ENCODE measurements at regions not wholly inside any gene's neighbourhood (a gene's known extent, or its start where the extent isn't known, plus 50 kb on each side); places are given as distances from the start of the nearest gene placed in this dataset.
"Not testable (repeated sequence)": the region's sequence is repeated elsewhere in the genome, so short reads cannot be mapped to it uniquely, and the experiment has no call there.

- not testable (repeated sequence) for H3K4me3 Mint-ChIP-seq; H3K27me3 Mint-ChIP-seq; H3K27ac Mint-ChIP-seq; H3K9me3 Mint-ChIP-seq; H3K4me1 Mint-ChIP-seq (ENCODE audit: low read depth); H3K36me3 Mint-ChIP-seq (ENCODE audit: low read depth)
These were observed 225.6 kb downstream of the BCL2L11 start for GRCh38 chr2:111346018-111346930.

- not testable (repeated sequence) for H3K36me3 Mint-ChIP-seq (ENCODE audit: low read depth); H3K27ac Mint-ChIP-seq; H3K4me3 Mint-ChIP-seq; H3K27me3 Mint-ChIP-seq; H3K4me1 Mint-ChIP-seq (ENCODE audit: low read depth); H3K9me3 Mint-ChIP-seq
These were observed 227.0 kb downstream of the BCL2L11 start for GRCh38 chr2:111347695-111348094.

- not testable (repeated sequence) for H3K27me3 Mint-ChIP-seq; H3K4me3 Mint-ChIP-seq; H3K27ac Mint-ChIP-seq; H3K4me1 Mint-ChIP-seq (ENCODE audit: low read depth); H3K9me3 Mint-ChIP-seq; H3K36me3 Mint-ChIP-seq (ENCODE audit: low read depth)
These were observed 227.6 kb downstream of the BCL2L11 start for GRCh38 chr2:111348316-111348715.

GRCh38 chr2:111355022-111355817 lies 234.5 kb downstream of the BCL2L11 start:
- not testable (repeated sequence) for H3K36me3 Mint-ChIP-seq (ENCODE audit: low read depth); H3K27ac Mint-ChIP-seq; H3K4me1 Mint-ChIP-seq (ENCODE audit: low read depth); H3K4me3 Mint-ChIP-seq; H3K9me3 Mint-ChIP-seq; H3K27me3 Mint-ChIP-seq

GRCh38 chr2:111355823-111356511 lies 235.3 kb downstream of the BCL2L11 start:
- not testable (repeated sequence) for H3K4me1 Mint-ChIP-seq (ENCODE audit: low read depth); H3K36me3 Mint-ChIP-seq (ENCODE audit: low read depth); H3K4me3 Mint-ChIP-seq; H3K9me3 Mint-ChIP-seq; H3K27ac Mint-ChIP-seq; H3K27me3 Mint-ChIP-seq

- not testable (repeated sequence) for H3K27me3 Mint-ChIP-seq; H3K4me3 Mint-ChIP-seq; H3K9me3 Mint-ChIP-seq; H3K4me1 Mint-ChIP-seq (ENCODE audit: low read depth); H3K36me3 Mint-ChIP-seq (ENCODE audit: low read depth); H3K27ac Mint-ChIP-seq
These were observed 235.9 kb downstream of the BCL2L11 start for GRCh38 chr2:111356512-111357031.

GRCh38 chr2:111365986-111366640 lies 245.4 kb downstream of the BCL2L11 start:
- H3K4me1 Mint-ChIP-seq (ENCODE audit: low read depth); H3K9me3 Mint-ChIP-seq; H3K27ac Mint-ChIP-seq; H3K36me3 Mint-ChIP-seq (ENCODE audit: low read depth); H3K4me3 Mint-ChIP-seq; H3K27me3 Mint-ChIP-seq: not testable (repeated sequence)

- not testable (repeated sequence) for H3K36me3 Mint-ChIP-seq (ENCODE audit: low read depth); H3K27me3 Mint-ChIP-seq; H3K9me3 Mint-ChIP-seq; H3K4me1 Mint-ChIP-seq (ENCODE audit: low read depth); H3K27ac Mint-ChIP-seq; H3K4me3 Mint-ChIP-seq
These were observed 245.9 kb downstream of the BCL2L11 start for GRCh38 chr2:111366641-111367029.

GRCh38 chr2:111367080-111367479 lies 246.4 kb downstream of the BCL2L11 start:
- H3K36me3 Mint-ChIP-seq (ENCODE audit: low read depth); H3K4me1 Mint-ChIP-seq (ENCODE audit: low read depth); H3K27me3 Mint-ChIP-seq; H3K4me3 Mint-ChIP-seq; H3K27ac Mint-ChIP-seq; H3K9me3 Mint-ChIP-seq: not testable (repeated sequence)

GRCh38 chr2:111367871-111368270 lies 247.2 kb downstream of the BCL2L11 start:
- H3K4me3 Mint-ChIP-seq; H3K27ac Mint-ChIP-seq; H3K36me3 Mint-ChIP-seq (ENCODE audit: low read depth); H3K4me1 Mint-ChIP-seq (ENCODE audit: low read depth); H3K27me3 Mint-ChIP-seq; H3K9me3 Mint-ChIP-seq: not testable (repeated sequence)

GRCh38 chr2:111368288-111368687 lies 247.6 kb downstream of the BCL2L11 start:
- not testable (repeated sequence) for H3K36me3 Mint-ChIP-seq (ENCODE audit: low read depth); H3K27ac Mint-ChIP-seq; H3K9me3 Mint-ChIP-seq; H3K4me3 Mint-ChIP-seq; H3K27me3 Mint-ChIP-seq; H3K4me1 Mint-ChIP-seq (ENCODE audit: low read depth)

GRCh38 chr2:111373060-111373459 lies 252.3 kb downstream of the BCL2L11 start:
- not testable (repeated sequence) for H3K27me3 Mint-ChIP-seq; H3K9me3 Mint-ChIP-seq; H3K4me1 Mint-ChIP-seq (ENCODE audit: low read depth); H3K36me3 Mint-ChIP-seq (ENCODE audit: low read depth); H3K27ac Mint-ChIP-seq; H3K4me3 Mint-ChIP-seq

- H3K27me3 Mint-ChIP-seq; H3K4me1 Mint-ChIP-seq (ENCODE audit: low read depth); H3K4me3 Mint-ChIP-seq; H3K9me3 Mint-ChIP-seq; H3K36me3 Mint-ChIP-seq (ENCODE audit: low read depth); H3K27ac Mint-ChIP-seq: not testable (repeated sequence)
These were observed 253.3 kb downstream of the BCL2L11 start for GRCh38 chr2:111373989-111374388.

- not testable (repeated sequence) for H3K27me3 Mint-ChIP-seq; H3K36me3 Mint-ChIP-seq (ENCODE audit: low read depth); H3K4me1 Mint-ChIP-seq (ENCODE audit: low read depth); H3K27ac Mint-ChIP-seq; H3K4me3 Mint-ChIP-seq; H3K9me3 Mint-ChIP-seq
These were observed 254.0 kb downstream of the BCL2L11 start for GRCh38 chr2:111374734-111375133.
